Natural killer cell (primary cell): ENCODE measurements at regions not wholly inside any gene's neighbourhood (a gene's known extent, or its start where the extent isn't known, plus 50 kb on each side); places are given as distances from the start of the nearest gene placed in this dataset.

Experiments
- ATAC-seq, 3 donors: fragments of 150-1000 bp in 2 of 3; fragments of 200-7000 bp in 1 of 3; cut with Tn5 transposase; 1 replicate in 1 of 3; 2 replicates in 2 of 3; pipeline ENCODE4 v1.10.0; 2021; ENCODE audit warnings: mild to moderate bottlenecking in 2 of 3, moderate library complexity in 2 of 3
- DNase-seq, 2 donors: peaks; one replicate each; pipeline versions ENCODE4 v3.0.0 to v3.0.0-alpha.2; 2013 to 2021; ENCODE audit warnings: mixed read lengths in 1 of 2
- H3K27ac ChIP-seq: one replicate; pipeline ENCODE4 v1.5.1; 2013; ENCODE audit warnings: mild to moderate bottlenecking, low read length
- H3K27me3 ChIP-seq: one replicate; pipeline ENCODE4 v1.6.1; 2013; ENCODE audit warnings: low read length; ENCODE audit not compliant: control insufficient read depth, insufficient read depth
- H3K36me3 ChIP-seq: one replicate; pipeline ENCODE4 v1.6.1; 2013; ENCODE audit warnings: low read length; ENCODE audit not compliant: control insufficient read depth, insufficient read depth
- H3K4me1 ChIP-seq: one replicate; pipeline ENCODE4 v1.6.1; 2013; ENCODE audit warnings: low read length; ENCODE audit not compliant: control insufficient read depth, insufficient read depth
- H3K4me3 ChIP-seq: one replicate; pipeline ENCODE4 v1.5.1; 2013; ENCODE audit warnings: low read length
- H3K9me3 ChIP-seq: one replicate; pipeline ENCODE4 v1.6.1; 2013; ENCODE audit warnings: low read length; ENCODE audit not compliant: control insufficient read depth, insufficient read depth
- H3K27ac Mint-ChIP-seq, 2 donors: one replicate each; pipeline ENCODE4 v1.8.0; 2022; ENCODE audit warnings: mild to moderate bottlenecking in 2 of 2, mixed read lengths in 2 of 2, moderate library complexity in 1 of 2
- H3K27me3 Mint-ChIP-seq, 2 donors: one replicate each; pipeline ENCODE4 v1.8.0; 2022; ENCODE audit warnings: low read depth in 2 of 2, mixed read lengths in 2 of 2
- H3K36me3 Mint-ChIP-seq: one replicate; pipeline ENCODE4 v1.8.0; 2022; ENCODE audit warnings: mixed read lengths
- H3K4me1 Mint-ChIP-seq, 2 donors: one replicate each; pipeline ENCODE4 v1.8.0; 2022; ENCODE audit warnings: mixed read lengths in 2 of 2
- H3K4me3 Mint-ChIP-seq: one replicate; pipeline ENCODE4 v1.8.0; 2022; ENCODE audit warnings: mild to moderate bottlenecking, moderate library complexity, mixed read lengths
- H3K9me3 Mint-ChIP-seq, 2 donors: one replicate each; pipeline ENCODE4 v1.8.0; 2022; ENCODE audit warnings: mixed read lengths in 2 of 2
- whole genome bisulfite sequencing: methylation state at CpG from one replicate; pipeline ENCODE4 v1.1.7; 2013; ENCODE audit warnings: missing lambda C conversion rate; ENCODE audit not compliant: insufficient coverage; 5-methylcytosine and 5-hydroxymethylcytosine counted together
- intact Hi-C: fragments of 100-400 bp; cut with micrococcal nuclease; formaldehyde crosslinking; loops from one replicate; pipeline ENCODE4 v1.14.2; 2022
- TF ChIP-seq, protein P1 (sequence below): fragments of 200-600 bp; IDR thresholded peaks from one replicate; pipeline ENCODE4 v1.8.0; 2022; ENCODE audit warnings: antibody characterized with exemption

DNA sequence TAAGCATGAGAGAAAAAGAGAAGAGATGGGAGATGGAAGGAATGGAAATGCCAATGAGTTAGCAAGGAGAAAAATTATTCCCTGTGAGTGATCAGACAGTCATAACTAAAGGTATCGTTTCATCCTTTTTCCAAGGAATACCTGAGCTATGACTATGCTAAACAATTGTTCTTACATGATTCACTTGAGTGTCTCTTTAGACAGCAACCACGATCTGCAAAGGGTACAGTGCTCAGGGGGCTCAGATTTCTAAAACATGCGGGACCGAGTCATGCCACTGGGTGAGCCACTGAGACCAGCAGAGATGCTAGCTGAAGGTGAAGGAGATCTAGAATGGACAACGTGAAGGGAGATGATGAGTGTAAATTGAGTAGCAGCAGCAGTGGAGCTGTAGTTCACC is 78.0 kb upstream of the CTTNBP2 start:
- no peaks in the 10 kb centered on the region for H3K4me1 ChIP-seq
- DNase-seq (no peak), ATAC-seq (no peak)
- H3K9me3 ChIP-seq, result no peaks in the 10 kb centered on the region
- H3K27ac ChIP-seq, result no peak overlapping the region
- TF ChIP-seq, protein P1, sequence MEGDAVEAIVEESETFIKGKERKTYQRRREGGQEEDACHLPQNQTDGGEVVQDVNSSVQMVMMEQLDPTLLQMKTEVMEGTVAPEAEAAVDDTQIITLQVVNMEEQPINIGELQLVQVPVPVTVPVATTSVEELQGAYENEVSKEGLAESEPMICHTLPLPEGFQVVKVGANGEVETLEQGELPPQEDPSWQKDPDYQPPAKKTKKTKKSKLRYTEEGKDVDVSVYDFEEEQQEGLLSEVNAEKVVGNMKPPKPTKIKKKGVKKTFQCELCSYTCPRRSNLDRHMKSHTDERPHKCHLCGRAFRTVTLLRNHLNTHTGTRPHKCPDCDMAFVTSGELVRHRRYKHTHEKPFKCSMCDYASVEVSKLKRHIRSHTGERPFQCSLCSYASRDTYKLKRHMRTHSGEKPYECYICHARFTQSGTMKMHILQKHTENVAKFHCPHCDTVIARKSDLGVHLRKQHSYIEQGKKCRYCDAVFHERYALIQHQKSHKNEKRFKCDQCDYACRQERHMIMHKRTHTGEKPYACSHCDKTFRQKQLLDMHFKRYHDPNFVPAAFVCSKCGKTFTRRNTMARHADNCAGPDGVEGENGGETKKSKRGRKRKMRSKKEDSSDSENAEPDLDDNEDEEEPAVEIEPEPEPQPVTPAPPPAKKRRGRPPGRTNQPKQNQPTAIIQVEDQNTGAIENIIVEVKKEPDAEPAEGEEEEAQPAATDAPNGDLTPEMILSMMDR, result no peak
- H3K27me3 Mint-ChIP-seq, result no peaks in the 10 kb centered on the region
- 87% methylated on average over 5 of the region's 5 CpGs for WGBS
- H3K9me3 Mint-ChIP-seq, result peaks cover 4 to 7% of the 10 kb centered on the region in 2 donors
- H3K27ac Mint-ChIP-seq, result no peak overlapping the region
- intact Hi-C loops, result no loop called here
- no peaks in the 10 kb centered on the region for H3K36me3 ChIP-seq
- no peaks in the 10 kb centered on the region for H3K36me3 Mint-ChIP-seq
- H3K27me3 ChIP-seq, result no peaks in the 10 kb centered on the region
- H3K4me1 Mint-ChIP-seq, result no peaks in the 10 kb centered on the region
- H3K4me3 Mint-ChIP-seq, result no peak overlapping the region
- no peak overlapping the region for H3K4me3 ChIP-seq

DNA sequence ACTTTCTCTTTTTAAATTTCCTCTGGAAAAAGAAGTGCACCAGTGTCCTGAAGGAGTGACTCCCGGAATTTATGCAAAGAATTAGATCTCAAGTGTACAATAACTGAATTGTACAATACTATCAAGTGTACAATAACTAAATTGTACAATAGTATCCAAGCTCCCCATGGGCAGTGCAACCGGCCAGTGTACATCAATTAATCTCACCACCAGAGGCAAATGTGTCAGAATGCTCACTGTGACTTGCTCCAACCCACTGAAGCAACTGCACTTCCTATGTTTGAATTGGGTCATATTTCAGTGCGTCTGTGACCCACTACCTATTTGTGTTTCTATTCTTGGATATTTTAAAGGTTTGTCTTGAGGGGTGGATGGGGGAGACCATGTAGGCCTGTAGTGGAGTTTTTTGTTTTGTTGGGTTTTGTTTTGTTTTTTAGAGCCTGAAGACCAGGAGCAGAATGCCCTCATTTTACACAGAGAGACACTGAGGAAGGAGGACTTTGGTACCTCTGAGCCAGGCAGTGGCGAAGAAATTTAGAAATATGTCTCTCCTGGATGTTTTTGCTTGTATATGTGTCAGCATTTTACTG is 78.5 kb upstream of the CTTNBP2 start:
- H3K27me3 Mint-ChIP-seq, result no peaks in the 10 kb centered on the region
- TF ChIP-seq, protein P1, result no peak
- WGBS, result 85% methylated on average over 3 of the region's 4 CpGs
- no peak overlapping the region for H3K27ac Mint-ChIP-seq
- Histone ChIP-seq H3K4me3 (no peak overlapping the region), H3K9me3 (no peaks in the 10 kb centered on the region), H3K36me3 (no peaks in the 10 kb centered on the region), H3K27ac (no peak overlapping the region), H3K4me1 (no peaks in the 10 kb centered on the region), H3K27me3 (no peaks in the 10 kb centered on the region)
- DNase-seq, result no peak
- peaks cover 5 to 7% of the 10 kb centered on the region in 2 donors for H3K9me3 Mint-ChIP-seq
- no peaks in the 10 kb centered on the region for H3K4me1 Mint-ChIP-seq
- no peak for ATAC-seq
- intact Hi-C loops, result no loop called here
- H3K36me3 Mint-ChIP-seq, result no peaks in the 10 kb centered on the region
- no peak overlapping the region for H3K4me3 Mint-ChIP-seq

DNA sequence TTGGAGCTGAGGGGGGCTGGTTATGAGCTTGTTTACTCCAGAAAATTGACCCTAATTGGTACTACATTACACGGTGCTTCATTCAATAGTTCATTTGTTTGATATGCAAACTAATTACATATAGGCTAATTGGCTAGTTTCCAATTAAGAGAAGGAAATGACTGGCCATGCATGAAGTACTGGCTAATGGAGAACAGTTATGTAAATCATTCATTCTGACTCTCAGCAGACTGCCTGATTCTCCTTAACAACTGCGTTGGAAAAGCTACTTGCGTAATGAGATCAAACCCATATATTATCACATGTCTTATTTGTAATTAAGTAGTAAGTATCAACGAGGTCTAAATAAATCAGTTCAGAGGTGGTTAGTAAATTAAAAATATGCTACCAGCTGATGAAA is 81.8 kb upstream of the CTTNBP2 start:
- DNase-seq (no peak), ATAC-seq (no peak)
- intact Hi-C loops, result no loop called here
- H3K4me1 ChIP-seq, result no peaks in the 10 kb centered on the region
- no peak overlapping the region for H3K27ac ChIP-seq
- Mint-ChIP-seq H3K27ac (no peak overlapping the region), H3K4me3 (no peak overlapping the region), H3K27me3 (no peaks in the 10 kb centered on the region), H3K4me1 (no peaks in the 10 kb centered on the region), H3K36me3 (no peaks in the 10 kb centered on the region), H3K9me3 (peaks cover 7% of the 10 kb centered on the region in 2 donors)
- no peaks in the 10 kb centered on the region for H3K9me3 ChIP-seq
- TF ChIP-seq, protein P1, result no peak
- 100% methylated on average over 1 of the region's 4 CpGs for WGBS
- H3K27me3 ChIP-seq, result no peaks in the 10 kb centered on the region
- H3K4me3 ChIP-seq, result no peak overlapping the region
- H3K36me3 ChIP-seq, result no peaks in the 10 kb centered on the region

DNA sequence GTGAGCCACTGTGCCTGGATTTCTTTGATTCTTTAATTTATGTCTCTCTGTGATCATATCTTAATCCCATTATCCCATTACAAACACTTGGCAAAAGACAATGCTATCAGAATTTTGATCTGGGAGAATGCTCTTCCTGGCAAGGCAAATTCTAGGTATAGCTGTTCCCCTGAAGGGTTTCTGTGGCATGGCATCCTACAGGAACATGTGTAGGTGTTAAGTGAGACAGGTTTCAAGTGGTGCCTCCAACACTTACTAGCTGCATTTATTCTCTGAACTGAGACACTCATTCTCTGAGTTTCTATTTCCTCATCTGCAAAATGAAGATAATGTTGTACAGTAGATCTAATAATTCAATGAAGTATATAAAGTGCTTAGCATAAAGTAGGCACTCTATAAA is 87.1 kb upstream of the CTTNBP2 start:
- H3K4me1 ChIP-seq, result no peaks in the 10 kb centered on the region
- Mint-ChIP-seq H3K36me3 (no peaks in the 10 kb centered on the region), H3K27ac (no peak overlapping the region), H3K4me3 (no peak overlapping the region), H3K9me3 (peaks cover 4 to 5% of the 10 kb centered on the region in 2 donors), H3K27me3 (no peaks in the 10 kb centered on the region), H3K4me1 (no peaks in the 10 kb centered on the region)
- intact Hi-C loops, result no loop called here
- ATAC-seq (no peak), DNase-seq (no peak)
- TF ChIP-seq, protein P1, result no peak
- H3K36me3 ChIP-seq, result no peaks in the 10 kb centered on the region
- no peak overlapping the region for H3K27ac ChIP-seq
- H3K4me3 ChIP-seq, result no peak overlapping the region
- no peaks in the 10 kb centered on the region for H3K27me3 ChIP-seq
- H3K9me3 ChIP-seq, result no peaks in the 10 kb centered on the region
